IMR-90 (cell line): ENCODE measurements at regions not wholly inside any gene's neighbourhood (a gene's known extent, or its start where the extent isn't known, plus 50 kb on each side); places are given as distances from the start of the nearest gene placed in this dataset.

Experiments
- ATAC-seq: fragments of 200-7000 bp; cut with Tn5 transposase; 2 replicates; pipeline ENCODE4 v1.9.1; 2020; ENCODE audit warnings: low read depth, mild to moderate bottlenecking, moderate library complexity
- BruUV-seq: library from RNA; stranded (reverse); fragments of 400-500 nt; replicated peaks from 2 replicates; lab custom pipeline; 2021; lab: Mats Ljungman, UMichigan
- CTCF ChIA-PET: fragments of 300-600 bp; formaldehyde crosslinking; extraction: SDS; loops from one replicate; lab custom pipeline; 2021; ENCODE audit warnings: antibody characterized with exemption; lab: Yijun Ruan, JAX
- POLR2A ChIA-PET: fragments of 300-600 bp; sonication (Branson Sonifier 250); formaldehyde crosslinking; loops from one replicate; lab custom pipeline; 2022; ENCODE audit warnings: antibody characterized with exemption; ENCODE audit not compliant: unreplicated experiment; lab: Charles Lee
- DNase-seq: peaks from one replicate; pipeline ENCODE4 v3.0.0; 2013
- H2AFZ ChIP-seq: replicated peaks from 2 replicates; pipeline ENCODE3; 2013; ENCODE audit warnings: low read length, mild to moderate bottlenecking; ENCODE audit not compliant: poor library complexity
- H2AK5ac ChIP-seq: 2 replicates; pipeline ENCODE4 v1.6.1; 2013; ENCODE audit warnings: low read depth, low read length, inconsistent platforms
- H2AK9ac ChIP-seq: replicated peaks from 2 replicates; pipeline ENCODE3; 2013; ENCODE audit warnings: mild to moderate bottlenecking, low read depth, low read length, moderate library complexity; ENCODE audit not compliant: poor library complexity
- H2BK120ac ChIP-seq: 2 replicates; pipeline ENCODE4 v1.6.1; 2013; ENCODE audit warnings: low read depth, low read length, inconsistent platforms
- H2BK15ac ChIP-seq: 3 replicates; pipeline ENCODE4 v1.6.1; 2013; ENCODE audit warnings: low read depth, low read length, inconsistent platforms
- H2BK20ac ChIP-seq: 2 replicates; pipeline ENCODE4 v1.6.1; 2013; ENCODE audit warnings: low read depth, mild to moderate bottlenecking, inconsistent platforms, low read length, moderate library complexity
- H2BK5ac ChIP-seq: 2 replicates; pipeline ENCODE4 v1.6.1; 2013; ENCODE audit warnings: mild to moderate bottlenecking, low read depth, low read length, inconsistent platforms; ENCODE audit not compliant: poor library complexity, severe bottlenecking
- H3K14ac ChIP-seq: replicated peaks from 2 replicates; pipeline ENCODE4 v1.6.1; 2013; ENCODE audit warnings: low read depth, low read length, inconsistent platforms
- H3K18ac ChIP-seq: 2 replicates; pipeline ENCODE4 v1.6.1; 2013; ENCODE audit warnings: low read depth, low read length, control low read depth
- H3K23ac ChIP-seq: 2 replicates; pipeline ENCODE4 v1.6.1; 2013; ENCODE audit warnings: low read depth, low read length, inconsistent platforms
- H3K27ac ChIP-seq: 2 replicates; pipeline ENCODE4 v1.5.1; 2013; ENCODE audit warnings: mild to moderate bottlenecking, control low read depth, low read length; ENCODE audit not compliant: insufficient read depth
- H3K27me3 ChIP-seq: 2 replicates; pipeline ENCODE4 v1.6.1; 2013; ENCODE audit warnings: low read length; ENCODE audit not compliant: control insufficient read depth, insufficient read depth
- H3K36me3 ChIP-seq: 2 replicates; pipeline ENCODE4 v1.6.1; 2013; ENCODE audit warnings: low read length, mixed read lengths; ENCODE audit not compliant: control insufficient read depth, insufficient read depth
- H3K4ac ChIP-seq: 2 replicates; pipeline ENCODE4 v1.6.1; 2013; ENCODE audit warnings: low read depth, low read length, inconsistent platforms
- H3K4me1 ChIP-seq: 2 replicates; pipeline ENCODE4 v1.6.1; 2013; ENCODE audit warnings: low read length, mixed read lengths; ENCODE audit not compliant: control insufficient read depth, insufficient read depth
- H3K4me2 ChIP-seq: 2 replicates; pipeline ENCODE4 v1.6.1; 2013; ENCODE audit warnings: low read depth, mild to moderate bottlenecking, control low read depth, low read length, moderate library complexity
- H3K4me3 ChIP-seq: 2 replicates; pipeline ENCODE4 v1.5.1; 2013; ENCODE audit warnings: low read depth, mild to moderate bottlenecking, control low read depth, low read length, moderate library complexity; ENCODE audit not compliant: insufficient read depth
- H3K56ac ChIP-seq: 2 replicates; pipeline ENCODE4 v1.6.1; 2013; ENCODE audit warnings: low read length, inconsistent platforms; ENCODE audit not compliant: insufficient read depth; ENCODE audit errors: extremely low read depth
- H3K79me1 ChIP-seq, 2 experiments: 2 replicates each; pipeline ENCODE4 v1.6.1; 2013; ENCODE audit warnings: low read length in 2 of 2, inconsistent platforms in 1 of 2, low read depth in 1 of 2
- H3K9ac ChIP-seq: 2 replicates; pipeline ENCODE4 v1.6.1; 2013; ENCODE audit warnings: low read depth, low read length, control low read depth
- H3K9me1 ChIP-seq: 2 replicates; pipeline ENCODE4 v1.6.1; 2013; ENCODE audit warnings: low read length, inconsistent platforms; ENCODE audit not compliant: insufficient read depth
- H3K9me3 ChIP-seq: 2 replicates; pipeline ENCODE4 v1.6.1; 2013; ENCODE audit warnings: low read length; ENCODE audit not compliant: control insufficient read depth, insufficient read depth
- H4K20me1 ChIP-seq: 2 replicates; pipeline ENCODE4 v1.6.1; 2013; ENCODE audit warnings: low read length, inconsistent platforms; ENCODE audit not compliant: insufficient read depth
- H4K5ac ChIP-seq: 2 replicates; pipeline ENCODE4 v1.6.1; 2013; ENCODE audit warnings: mild to moderate bottlenecking, low read depth, low read length, control low read depth
- H4K8ac ChIP-seq, 2 experiments: 2 replicates each; pipeline ENCODE4 v1.6.1; 2013; ENCODE audit warnings: low read depth in 2 of 2, low read length in 2 of 2, control low read depth in 1 of 2, inconsistent platforms in 1 of 2
- H4K91ac ChIP-seq: 2 replicates; pipeline ENCODE4 v1.6.1; 2013; ENCODE audit warnings: low read depth, low read length, inconsistent platforms; ENCODE audit not compliant: insufficient read depth
- CEBPB ChIP-seq: IDR thresholded peaks from 2 replicates; pipeline ENCODE4 v1.6.1; 2012; ENCODE audit warnings: low read depth, low read length, improper control_type of control experiment
- CHD1 ChIP-seq: IDR thresholded peaks from 2 replicates; pipeline ENCODE4 v1.6.1; 2012; ENCODE audit warnings: low read depth, low read length, improper control_type of control experiment
- CTCF ChIP-seq: conservative IDR thresholded peaks from 2 replicates; pipeline ENCODE4 v1.5.1; 2012; ENCODE audit warnings: mild to moderate bottlenecking, low read depth, low read length, improper control_type of control experiment
- FOS ChIP-seq: fragments of 150-350 bp; IDR thresholded peaks from 2 replicates; pipeline ENCODE4 v1.6.1; 2016; ENCODE audit warnings: low read depth, low read length
- MAFK ChIP-seq: IDR thresholded peaks from 2 replicates; pipeline ENCODE4 v1.6.1; 2012; ENCODE audit warnings: low read depth, low read length, improper control_type of control experiment
- MXI1 ChIP-seq: IDR thresholded peaks from 2 replicates; pipeline ENCODE4 v1.6.1; 2012; ENCODE audit warnings: low read depth, mild to moderate bottlenecking, low read length, moderate library complexity, borderline replicate concordance
- RAD21 ChIP-seq: IDR thresholded peaks from 2 replicates; pipeline ENCODE4 v1.6.1; 2012; ENCODE audit warnings: low read length, improper control_type of control experiment
- RCOR1 ChIP-seq: IDR thresholded peaks from 2 replicates; pipeline ENCODE4 v1.6.1; 2012; ENCODE audit warnings: mild to moderate bottlenecking, low read length, improper control_type of control experiment; ENCODE audit not compliant: insufficient replicate concordance
- SMC3 ChIP-seq: fragments of 150-350 bp; IDR thresholded peaks from 2 replicates; pipeline ENCODE4 v1.6.1; 2016; ENCODE audit warnings: low read depth, mild to moderate bottlenecking, antibody characterized with exemption, low read length, moderate library complexity
- WGBS, 2 experiments: methylation state at CpG; one replicate each; pipeline versions ENCODE4 v1.1.5 to v1.1.7; 2013; ENCODE audit warnings: missing lambda C conversion rate in 2 of 2; ENCODE audit not compliant: insufficient read length in 1 of 2; ENCODE audit errors: extremely low coverage in 2 of 2; 5-methylcytosine and 5-hydroxymethylcytosine counted together
- dilution Hi-C: fragments of 300-500 bp; cut with HindIII; formaldehyde crosslinking; loops from one replicate; pipeline ENCODE4 v1.14.3; 2018; ENCODE audit warnings: low sequenced_read_pairs; ENCODE audit not compliant: unreplicated experiment
- in situ Hi-C: fragments of 300-500 bp; cut with MboI; formaldehyde crosslinking; loops from 3 replicates; pipeline ENCODE4 v1.14.3; 2019; ENCODE audit warnings: low sequenced_read_pairs, inconsistent platforms, mixed read lengths
- intact Hi-C: fragments of 100-400 bp; cut with micrococcal nuclease; formaldehyde crosslinking; loops from 2 replicates; pipeline ENCODE4 v1.10.0; 2022
- TF ChIP-seq, protein P1 (sequence below): fragments of 150-350 bp; IDR thresholded peaks from 2 replicates; pipeline ENCODE4 v1.6.1; 2017; ENCODE audit warnings: mild to moderate bottlenecking, antibody characterized with exemption, low read length, low read depth
- TF ChIP-seq, protein P2 (sequence below): fragments of 150-350 bp; IDR thresholded peaks from 2 replicates; pipeline ENCODE4 v1.6.1; 2016; ENCODE audit warnings: low read depth, mild to moderate bottlenecking, low read length, moderate library complexity, borderline replicate concordance

GRCh38 chr2:194714541-194714940, 942.5 kb upstream of the SLC39A10 start:
- Histone ChIP-seq H3K56ac (no peak overlapping the region), H4K8ac (no peak overlapping the region), H3K4ac (no peak overlapping the region), H3K27me3 (no peaks in the 10 kb centered on the region), H3K4me1 (no peaks in the 10 kb centered on the region), H3K9me3 (peaks cover 5% of the 10 kb centered on the region; the same call in 1 of the 2 replicates), H3K18ac (no peak overlapping the region), H3K4me3 (no peak overlapping the region), H4K91ac (no peak overlapping the region), H2AK5ac (no peak overlapping the region), H2AFZ (no peak overlapping the region), H2AK9ac (no peak overlapping the region), H2BK120ac (no peak overlapping the region), H3K4me2 (no peak overlapping the region), H4K20me1 (no peaks in the 10 kb centered on the region), H4K5ac (no peak overlapping the region), H3K23ac (no peak overlapping the region), H3K27ac (no peak overlapping the region), H3K9me1 (no peaks in the 10 kb centered on the region), H2BK20ac (no peak overlapping the region), H2BK15ac (no peak overlapping the region), H3K9ac (no peak overlapping the region), H3K36me3 (no peaks in the 10 kb centered on the region), H3K14ac (no peak overlapping the region), H2BK5ac (no peak overlapping the region), H3K79me1 (no peaks in the 10 kb centered on the region)
- intact Hi-C loops (no loop called here), dilution Hi-C loops (no loop called here), in situ Hi-C loops (no loop called here)
- POLR2A ChIA-PET: no interaction called here
- no TSS peak for BruUV-seq
- no peak for TF ChIP-seq RCOR1
- TF ChIP-seq CTCF: no peak
- no peak for TF ChIP-seq CHD1
- TF ChIP-seq FOS: no peak
- TF ChIP-seq CEBPB: no peak
- no peak for TF ChIP-seq RAD21
- no peak for TF ChIP-seq MXI1
- no peak for TF ChIP-seq SMC3
- TF ChIP-seq, protein P1, sequence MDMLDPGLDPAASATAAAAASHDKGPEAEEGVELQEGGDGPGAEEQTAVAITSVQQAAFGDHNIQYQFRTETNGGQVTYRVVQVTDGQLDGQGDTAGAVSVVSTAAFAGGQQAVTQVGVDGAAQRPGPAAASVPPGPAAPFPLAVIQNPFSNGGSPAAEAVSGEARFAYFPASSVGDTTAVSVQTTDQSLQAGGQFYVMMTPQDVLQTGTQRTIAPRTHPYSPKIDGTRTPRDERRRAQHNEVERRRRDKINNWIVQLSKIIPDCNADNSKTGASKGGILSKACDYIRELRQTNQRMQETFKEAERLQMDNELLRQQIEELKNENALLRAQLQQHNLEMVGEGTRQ: no peak
- no peak for TF ChIP-seq MAFK
- TF ChIP-seq, protein P2, sequence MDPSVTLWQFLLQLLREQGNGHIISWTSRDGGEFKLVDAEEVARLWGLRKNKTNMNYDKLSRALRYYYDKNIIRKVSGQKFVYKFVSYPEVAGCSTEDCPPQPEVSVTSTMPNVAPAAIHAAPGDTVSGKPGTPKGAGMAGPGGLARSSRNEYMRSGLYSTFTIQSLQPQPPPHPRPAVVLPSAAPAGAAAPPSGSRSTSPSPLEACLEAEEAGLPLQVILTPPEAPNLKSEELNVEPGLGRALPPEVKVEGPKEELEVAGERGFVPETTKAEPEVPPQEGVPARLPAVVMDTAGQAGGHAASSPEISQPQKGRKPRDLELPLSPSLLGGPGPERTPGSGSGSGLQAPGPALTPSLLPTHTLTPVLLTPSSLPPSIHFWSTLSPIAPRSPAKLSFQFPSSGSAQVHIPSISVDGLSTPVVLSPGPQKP: no peak
- DNase-seq (no peak), ATAC-seq (no peak)
- CTCF ChIA-PET: no interaction called here
- WGBS, 2 experiments: no CpG with 5 or more reads among the region's 1 CpG
